T-helper 1 cell (primary cell): ENCODE measurements at regions not wholly inside any gene's neighbourhood (a gene's known extent, or its start where the extent isn't known, plus 50 kb on each side); places are given as distances from the start of the nearest gene placed in this dataset.

Source experiments
- DNase-seq, 5 donors: peaks; one replicate each; pipeline ENCODE4 v3.0.0-alpha.2; 2012 to 2020

DNA sequence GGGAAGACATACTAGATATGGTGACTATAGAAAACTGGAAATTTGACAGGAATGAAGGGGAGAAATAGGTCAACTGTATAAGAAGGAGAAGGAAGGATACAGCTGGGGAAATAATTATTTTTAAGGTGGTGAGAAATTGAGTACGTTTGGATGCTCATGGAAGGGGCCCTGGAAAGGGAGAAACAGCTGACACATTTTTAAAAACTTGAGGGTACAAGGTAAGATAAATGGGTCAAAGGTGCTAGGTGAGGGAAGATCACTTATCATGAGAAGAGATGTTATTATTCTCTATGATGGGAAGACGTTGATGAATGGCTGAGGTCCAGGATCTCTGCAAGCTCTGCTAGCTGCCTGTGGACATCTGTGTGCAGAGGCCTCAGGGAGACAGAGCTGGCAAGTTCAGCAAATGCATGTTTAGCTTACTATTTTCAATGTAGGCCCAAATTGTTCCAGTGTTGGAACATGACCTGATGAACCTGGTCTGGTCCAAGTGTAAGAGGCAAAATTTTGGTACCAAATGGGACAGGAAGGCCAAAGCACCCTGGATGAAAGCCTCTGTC is 181.7 kb downstream of the MTRR start:
- DNase-seq: no peak

GRCh38 chr5:8053270-8053669 is 184.3 kb downstream of the MTRR start:
- DNase-seq: no peak

GRCh38 chr5:8057769-8058168 is 188.8 kb downstream of the MTRR start:
- no peak for DNase-seq

GRCh38 chr5:8058616-8059190 is 189.8 kb downstream of the MTRR start:
- no peak for DNase-seq

DNA sequence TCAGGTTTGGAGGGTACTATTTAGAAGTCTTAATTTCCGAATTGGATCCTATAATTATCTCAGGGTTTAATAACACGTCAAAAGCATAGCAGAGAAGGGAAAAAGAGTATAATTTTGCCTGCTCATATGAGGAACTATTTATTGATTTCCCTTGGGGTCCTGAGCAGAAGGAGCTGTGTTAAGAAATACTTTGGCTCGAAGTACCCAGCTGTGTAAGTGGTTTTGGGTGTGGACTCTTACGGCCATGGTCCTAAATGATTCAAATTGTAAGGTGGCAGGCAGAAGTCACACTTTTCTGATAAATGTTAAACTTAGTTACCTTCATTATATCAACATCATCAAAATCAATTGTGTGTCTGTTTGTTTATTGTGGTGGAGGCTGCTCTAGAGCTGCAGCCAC is 190.4 kb downstream of the MTRR start:
- no peak for DNase-seq

GRCh38 chr5:8060235-8060952 is 191.4 kb downstream of the MTRR start:
- DNase-seq: no peak

DNA sequence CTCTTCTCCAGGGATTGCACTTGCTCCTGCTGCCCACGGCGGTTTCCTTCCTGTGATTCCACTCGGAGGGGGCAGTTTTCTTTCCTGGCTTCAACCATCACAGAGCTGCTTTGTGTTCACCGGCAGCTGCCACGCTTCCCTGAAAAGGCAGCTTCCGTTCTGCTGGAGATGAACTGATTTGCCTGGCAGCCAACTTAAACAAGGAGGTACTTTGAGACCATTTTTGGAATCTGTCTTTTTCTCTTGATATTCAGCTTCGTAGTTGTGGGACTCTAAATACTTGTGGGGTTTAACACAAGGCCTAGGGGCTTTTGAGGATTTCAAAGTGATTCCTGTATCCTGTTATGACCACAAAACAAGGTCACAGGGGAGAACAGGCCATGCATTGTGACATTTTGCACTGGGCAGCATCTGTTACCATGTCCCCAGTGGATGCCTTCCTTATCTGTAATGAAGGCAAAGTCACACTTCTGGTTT is 192.0 kb downstream of the MTRR start:
- no peak for DNase-seq

GRCh38 chr5:8062521-8062920 is 193.6 kb downstream of the MTRR start:
- no peak for DNase-seq

DNA sequence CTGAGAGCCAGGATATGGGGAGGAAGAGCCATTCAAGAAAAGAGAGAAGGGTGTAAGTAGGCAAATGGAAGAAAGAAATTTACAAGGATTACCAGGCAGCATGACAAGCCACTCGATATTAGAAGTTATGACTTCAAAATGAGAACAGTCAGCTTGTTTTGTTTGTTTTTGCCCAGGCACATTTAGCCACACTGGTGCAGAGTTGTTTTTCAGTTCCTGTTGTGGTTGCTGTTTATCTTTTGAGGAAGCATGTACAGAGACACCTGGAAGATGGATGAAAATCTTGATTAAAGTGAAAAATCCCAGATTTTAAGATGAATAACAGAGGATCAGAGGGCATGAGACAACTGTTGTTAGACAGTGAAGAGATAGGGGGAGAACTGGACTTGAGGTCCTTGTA is 199.1 kb downstream of the MTRR start:
- no peak for DNase-seq

DNA sequence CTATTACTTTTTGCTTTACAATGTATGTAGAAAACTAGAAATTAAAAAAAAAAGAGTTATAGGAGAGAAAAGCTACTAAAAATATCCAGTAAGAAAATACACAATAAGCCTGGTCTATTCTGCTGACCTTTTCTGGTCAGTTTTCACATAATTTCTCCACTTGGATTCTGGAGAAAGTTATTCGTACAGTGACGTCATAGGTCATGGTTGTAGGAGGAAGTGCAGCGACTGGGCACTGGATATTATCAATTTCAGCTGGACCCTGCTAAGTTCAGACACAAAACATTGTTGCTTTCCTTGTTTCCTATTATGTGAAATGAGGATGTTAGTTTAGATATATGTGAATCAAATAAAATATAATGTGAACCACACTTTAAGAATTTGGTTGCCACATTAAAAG is 201.2 kb downstream of the MTRR start:
- DNase-seq: no peak

- DNase-seq: no peak
Measured at GRCh38 chr5:8079056-8079455, 210.1 kb downstream of the MTRR start.

GRCh38 chr5:8081179-8081578 is 212.2 kb downstream of the MTRR start:
- no peak for DNase-seq

GRCh38 chr5:8093669-8094068 is 224.7 kb downstream of the MTRR start:
- no peak for DNase-seq

- no peak for DNase-seq
Measured at GRCh38 chr5:8094304-8094703, 225.4 kb downstream of the MTRR start.

GRCh38 chr5:8097146-8097545 is 228.2 kb downstream of the MTRR start:
- DNase-seq: no peak

DNA sequence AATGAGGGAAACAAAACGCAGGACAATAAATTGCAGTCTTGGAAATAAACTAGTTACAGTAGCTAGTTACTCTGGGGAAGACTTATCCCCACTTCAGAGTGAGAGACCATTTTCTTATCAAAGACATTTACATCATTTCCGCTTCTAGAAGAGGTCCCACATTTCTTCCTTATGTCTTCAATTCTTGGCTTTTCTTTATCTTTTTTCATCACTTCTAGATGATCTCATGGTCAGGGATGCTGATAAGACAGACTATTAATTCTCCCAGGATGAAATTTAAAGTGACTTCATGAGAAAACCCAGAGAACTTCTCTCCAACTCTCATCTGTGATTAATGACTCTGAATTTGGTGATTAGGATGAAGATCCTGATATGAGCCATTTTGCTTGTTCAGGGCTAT is 229.1 kb downstream of the MTRR start:
- no peak for DNase-seq

- no peak for DNase-seq
Measured at GRCh38 chr5:8102714-8103113, 233.8 kb downstream of the MTRR start.

DNA sequence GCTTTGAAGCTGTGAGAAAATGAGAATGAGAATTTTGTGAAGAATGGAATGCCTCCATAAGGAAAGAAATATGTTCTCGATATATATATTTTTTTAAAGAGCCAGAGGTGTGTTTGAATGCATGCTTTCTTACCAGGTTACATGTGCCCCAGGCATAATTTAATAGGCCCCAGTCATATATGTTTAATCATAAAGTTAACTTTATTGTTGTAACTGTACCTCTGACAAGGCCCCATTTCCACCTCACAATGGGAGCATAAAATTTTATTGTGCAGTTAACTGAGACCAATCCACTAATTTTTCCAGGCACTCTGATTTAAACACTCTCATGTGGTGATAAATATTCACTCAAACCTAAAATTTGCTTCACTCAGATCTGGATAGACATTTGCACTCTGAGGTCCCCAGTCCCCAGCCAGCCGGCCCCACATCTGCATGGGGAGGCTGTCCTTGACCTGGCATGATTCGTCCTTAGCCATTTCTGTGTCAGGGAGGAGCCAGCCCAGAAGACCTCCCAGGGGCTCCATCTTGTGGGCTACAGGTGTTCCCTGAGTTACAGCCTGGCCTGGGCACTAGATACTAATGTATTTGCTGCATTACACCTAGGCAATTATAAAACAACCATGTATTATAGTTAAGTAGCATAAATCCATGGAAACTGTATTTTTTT is 245.8 kb downstream of the MTRR start:
- no peak for DNase-seq

GRCh38 chr5:8123559-8123958 is 254.6 kb downstream of the MTRR start:
- DNase-seq: no peak

DNA sequence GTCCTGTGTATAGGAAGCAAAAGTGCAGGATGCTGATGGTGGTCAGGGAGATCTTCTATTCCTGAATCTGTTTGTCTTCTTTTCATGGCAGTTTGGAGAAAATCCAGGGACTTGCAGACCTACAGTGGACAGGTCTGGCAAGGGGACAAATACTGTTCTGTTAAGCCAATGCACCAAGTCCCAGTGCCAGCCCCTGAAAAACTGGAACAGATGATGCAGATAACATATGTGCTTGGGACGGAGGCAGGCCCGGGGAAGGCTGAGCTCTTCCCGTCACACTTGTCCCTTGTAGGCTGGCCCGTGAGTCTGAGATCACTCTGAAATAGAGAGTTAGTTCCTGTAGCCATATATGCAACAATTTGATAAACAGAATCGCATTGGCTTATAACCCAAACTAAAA is 265.7 kb downstream of the MTRR start:
- DNase-seq: no peak

DNA sequence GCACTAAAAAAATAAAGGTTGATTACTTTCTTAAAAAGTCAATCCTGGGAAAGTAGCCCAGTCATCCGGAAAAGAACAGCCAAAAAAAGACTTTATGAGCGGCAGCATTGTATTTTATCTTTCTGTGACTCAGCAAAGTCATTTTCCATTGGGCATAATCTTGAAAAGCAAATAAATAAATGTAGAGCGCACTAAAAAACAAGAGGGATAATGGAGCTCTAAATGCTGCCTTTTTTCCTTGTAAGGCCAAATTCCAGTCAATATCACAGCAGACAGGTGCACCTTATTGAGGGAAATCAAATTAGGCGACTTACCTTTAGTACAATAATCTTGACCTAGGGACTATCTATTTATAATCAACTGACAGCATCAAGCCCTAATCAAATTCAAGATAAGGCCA is 266.8 kb downstream of the MTRR start:
- no peak for DNase-seq

DNA sequence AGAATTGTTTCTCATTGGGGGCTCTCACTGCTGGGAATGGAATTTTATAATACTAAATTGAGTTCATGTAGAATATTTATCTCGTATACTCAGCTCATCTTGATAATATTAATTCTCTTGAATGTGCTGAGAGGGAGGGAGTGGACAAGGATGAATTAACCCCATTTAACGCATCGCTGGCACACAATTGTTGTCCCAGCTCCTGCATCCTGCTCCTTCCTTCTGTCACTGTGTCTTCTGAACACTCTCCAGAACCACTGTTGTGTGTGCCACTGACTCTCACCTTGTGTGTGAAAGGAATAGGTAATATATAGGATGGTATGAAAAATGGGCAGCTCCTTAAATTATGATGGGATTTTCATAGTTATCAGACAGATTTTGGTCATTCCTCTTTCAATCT is 267.3 kb downstream of the MTRR start:
- no peak for DNase-seq

DNA sequence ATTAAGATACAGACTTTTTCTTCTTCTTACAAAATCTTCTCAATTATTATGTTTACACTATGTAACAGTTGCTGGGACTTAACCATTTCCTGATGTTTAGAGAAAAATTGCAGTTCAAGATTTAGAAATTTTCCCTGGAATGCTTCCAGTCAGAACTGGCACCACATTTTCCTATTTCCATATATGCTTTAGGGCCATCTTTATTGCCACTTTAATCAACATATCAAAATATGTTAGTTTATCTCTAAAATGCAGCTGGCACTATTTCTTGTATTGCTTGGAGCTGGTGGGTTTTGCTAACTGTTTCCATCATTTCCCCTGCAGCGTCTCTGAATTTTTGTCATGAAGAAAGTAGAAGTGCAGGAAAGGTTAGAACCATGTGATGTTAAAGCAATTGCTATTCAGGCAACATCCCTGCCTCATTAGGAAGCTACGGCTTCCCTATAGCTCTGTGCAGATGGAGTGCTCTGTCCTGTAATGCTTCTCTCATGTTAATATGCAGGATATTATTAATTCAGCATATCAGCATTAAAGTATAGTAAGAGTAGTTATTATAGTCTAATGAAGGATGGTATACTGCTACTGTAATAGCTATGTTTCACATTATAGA is 269.1 kb downstream of the MTRR start:
- no peak for DNase-seq

GRCh38 chr5:8138884-8139283 is 269.9 kb downstream of the MTRR start:
- DNase-seq: no peak
